Activated CD4-positive, alpha-beta T cell treated with anti-CD3 and anti-CD28 coated beads, Interleukin-2, amount 10 ng/mL, durations not matched to agents 7 days and 5 days (primary cell): ENCODE measurements at regions not wholly inside any gene's neighbourhood (a gene's known extent, or its start where the extent isn't known, plus 50 kb on each side); places are given as distances from the start of the nearest gene placed in this dataset.

ENCODE experiments used
- CTCF ChIA-PET: fragments of 350-600 bp; sonication (Branson Sonifier 250); formaldehyde crosslinking; loops from one replicate; lab custom pipeline; 2021; ENCODE audit warnings: antibody characterized with exemption; lab: Charles Lee
- POLR2A ChIA-PET: fragments of 350-600 bp; sonication (Branson Sonifier 250); formaldehyde crosslinking; loops from one replicate; lab custom pipeline; 2021; ENCODE audit warnings: antibody characterized with exemption; lab: Charles Lee
- DNase-seq: peaks from one replicate; pipeline ENCODE4 v3.0.0-alpha.2; 2020
- H3K27ac Mint-ChIP-seq: one replicate; pipeline ENCODE4 v1.8.0; 2021; ENCODE audit warnings: mild to moderate bottlenecking, moderate library complexity, mixed read lengths
- H3K27me3 Mint-ChIP-seq: one replicate; pipeline ENCODE4 v1.8.0; 2021; ENCODE audit warnings: mixed read lengths
- H3K36me3 Mint-ChIP-seq: one replicate; pipeline ENCODE4 v1.8.0; 2021; ENCODE audit warnings: low read depth, mixed read lengths
- H3K4me1 Mint-ChIP-seq: one replicate; pipeline ENCODE4 v1.8.0; 2021; ENCODE audit warnings: mixed read lengths
- H3K4me3 Mint-ChIP-seq: one replicate; pipeline ENCODE4 v1.8.0; 2021; ENCODE audit warnings: mild to moderate bottlenecking, moderate library complexity, mixed read lengths
- H3K9me3 Mint-ChIP-seq: one replicate; pipeline ENCODE4 v1.8.0; 2021; ENCODE audit warnings: mixed read lengths

DNA sequence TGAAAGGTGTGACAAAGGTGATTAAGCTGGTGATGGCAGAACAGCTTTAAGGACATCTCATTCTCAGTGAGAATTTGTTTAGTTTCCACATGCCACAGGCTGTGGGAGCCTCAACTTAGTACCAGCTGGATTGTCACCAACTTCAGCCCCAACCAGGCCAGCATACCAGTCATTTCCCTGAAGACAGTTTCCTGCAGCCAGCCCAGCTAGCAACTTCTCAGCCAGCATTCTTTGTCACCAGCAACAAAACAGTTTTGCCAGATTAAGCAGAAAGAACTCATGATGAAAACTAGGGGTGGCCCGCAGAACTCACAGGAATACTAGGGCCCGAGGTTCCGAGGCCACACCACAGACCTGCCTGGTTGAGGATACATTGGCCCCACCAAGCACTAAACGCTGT is 68.8 kb upstream of the UNC5B start:
- Mint-ChIP-seq H3K36me3 (no peaks in the 10 kb centered on the region), H3K4me1 (no peaks in the 10 kb centered on the region), H3K27ac (no peak overlapping the region), H3K27me3 (no peaks in the 10 kb centered on the region), H3K9me3 (no peaks in the 10 kb centered on the region), H3K4me3 (no peak overlapping the region)
- DNase-seq, result no peak
- ChIA-PET POLR2A (no interaction called here), CTCF (interaction anchor here (0.7 kb wide), 1 partner anchor 72 kb away, joined by 3 read pairs; no protein-coding TSS in a partner anchor)

DNA sequence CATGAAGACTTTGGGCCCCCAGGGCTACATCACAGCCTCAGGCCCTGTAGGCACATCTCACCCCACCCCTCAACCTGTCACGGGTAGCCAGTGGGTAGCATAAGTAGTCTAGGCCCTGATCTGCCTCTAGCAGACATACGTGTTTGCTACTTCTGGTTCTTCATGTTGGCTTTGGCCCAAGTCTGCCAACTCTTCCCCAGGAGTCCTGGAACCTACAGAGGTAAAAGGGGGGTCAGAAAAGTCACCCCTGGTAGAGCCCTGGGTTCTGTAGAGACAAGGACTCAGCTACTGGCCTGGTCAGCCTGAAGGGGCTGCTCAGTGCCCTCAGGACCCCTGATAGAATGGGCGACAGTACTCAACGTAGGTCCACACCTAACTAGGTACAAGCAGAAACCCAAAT is 67.5 kb upstream of the UNC5B start:
- no peak for DNase-seq
- ChIA-PET CTCF (no interaction called here), POLR2A (no interaction called here)
- H3K4me3 Mint-ChIP-seq, result no peak overlapping the region
- H3K9me3 Mint-ChIP-seq, result no peaks in the 10 kb centered on the region
- H3K27ac Mint-ChIP-seq, result no peak overlapping the region
- H3K27me3 Mint-ChIP-seq, result no peaks in the 10 kb centered on the region
- H3K4me1 Mint-ChIP-seq, result no peaks in the 10 kb centered on the region
- H3K36me3 Mint-ChIP-seq, result no peaks in the 10 kb centered on the region

DNA sequence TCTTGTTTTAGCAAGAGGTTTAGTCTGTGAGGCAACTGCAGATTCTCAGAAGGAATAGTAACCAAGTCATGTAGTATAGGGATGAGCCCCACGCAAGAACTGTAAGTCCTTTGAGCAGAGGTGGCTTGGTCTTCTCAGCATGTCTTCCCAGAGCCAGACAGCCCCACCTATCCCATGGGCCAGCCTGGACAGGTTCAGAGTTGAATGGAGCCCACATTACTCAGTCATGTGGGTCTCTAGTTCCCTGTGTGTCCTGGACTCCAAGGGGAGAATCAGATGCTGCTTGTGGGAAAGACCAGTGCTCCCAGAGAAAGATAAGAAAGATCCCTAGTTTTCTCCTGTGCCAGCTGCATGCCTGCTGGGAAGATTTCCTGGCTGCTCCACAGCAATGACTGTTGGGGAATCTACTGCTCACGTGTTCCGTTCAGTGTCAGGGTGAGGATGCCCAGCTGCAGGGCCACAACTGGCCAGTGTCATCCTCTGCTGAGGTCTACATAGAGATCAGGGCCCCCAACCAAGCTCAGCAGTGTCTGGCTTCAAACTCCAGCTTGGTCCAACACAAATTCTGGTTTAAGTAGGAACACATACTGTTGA is 66.9 kb upstream of the UNC5B start:
- Mint-ChIP-seq H3K4me1 (no peaks in the 10 kb centered on the region), H3K9me3 (no peaks in the 10 kb centered on the region), H3K36me3 (no peaks in the 10 kb centered on the region), H3K4me3 (no peak overlapping the region), H3K27ac (no peak overlapping the region), H3K27me3 (no peaks in the 10 kb centered on the region)
- ChIA-PET POLR2A (no interaction called here), CTCF (no interaction called here)
- no peak for DNase-seq

DNA sequence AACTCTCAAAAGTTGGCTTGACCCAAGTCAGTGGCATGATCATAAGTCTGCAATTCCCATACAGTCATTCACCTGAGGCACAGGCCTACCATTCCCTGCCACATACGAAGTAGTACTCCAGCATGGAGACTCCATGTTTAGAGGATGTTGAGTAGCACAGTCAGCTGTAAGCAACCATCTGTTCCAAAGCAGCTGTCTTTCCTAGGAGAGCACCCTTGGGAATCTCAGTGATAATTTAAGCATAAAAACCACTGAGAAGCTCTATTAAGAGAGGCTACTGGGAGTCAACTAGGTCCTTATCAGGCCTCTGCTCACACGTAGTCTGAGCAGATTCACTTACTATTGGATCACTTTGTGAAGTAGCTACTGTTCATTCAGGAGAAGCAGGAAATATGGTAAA is 61.6 kb upstream of the UNC5B start:
- Mint-ChIP-seq H3K27me3 (no peaks in the 10 kb centered on the region), H3K9me3 (no peaks in the 10 kb centered on the region), H3K4me3 (no peak overlapping the region), H3K27ac (no peak overlapping the region), H3K4me1 (no peaks in the 10 kb centered on the region), H3K36me3 (no peaks in the 10 kb centered on the region)
- POLR2A ChIA-PET, result no interaction called here
- CTCF ChIA-PET, result interaction anchor here (1.7 kb wide), 1 partner anchor 17 kb away, joined by 3 read pairs; no protein-coding TSS in a partner anchor
- no peak for DNase-seq

DNA sequence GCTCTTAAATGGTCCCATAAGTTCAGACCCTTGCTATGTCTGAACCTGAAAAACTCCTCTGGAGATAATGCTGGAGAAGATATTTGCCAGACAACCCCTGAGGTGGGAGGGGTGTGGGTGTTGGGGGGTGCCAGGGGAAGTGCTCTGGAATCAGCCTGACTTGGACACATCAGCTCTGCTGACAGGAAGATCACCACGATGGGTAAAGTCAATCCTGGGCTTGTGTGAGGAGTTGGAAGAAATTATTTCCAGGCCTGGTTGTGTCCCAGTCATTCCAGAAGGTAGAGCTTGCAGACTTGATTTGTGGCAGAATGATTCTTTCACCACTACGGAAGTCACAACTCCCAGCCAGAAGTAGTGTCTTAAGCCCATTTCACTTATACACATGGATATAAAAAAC is 60.3 kb upstream of the UNC5B start:
- H3K27ac Mint-ChIP-seq, result no peak overlapping the region
- no peaks in the 10 kb centered on the region for H3K4me1 Mint-ChIP-seq
- H3K4me3 Mint-ChIP-seq, result no peak overlapping the region
- H3K36me3 Mint-ChIP-seq, result no peaks in the 10 kb centered on the region
- H3K27me3 Mint-ChIP-seq, result no peaks in the 10 kb centered on the region
- no peaks in the 10 kb centered on the region for H3K9me3 Mint-ChIP-seq
- ChIA-PET POLR2A (no interaction called here), CTCF (interaction anchor here (1.2 kb wide), 1 partner anchor 18 kb away, joined by 4 read pairs; no protein-coding TSS in a partner anchor)
- no peak for DNase-seq

DNA sequence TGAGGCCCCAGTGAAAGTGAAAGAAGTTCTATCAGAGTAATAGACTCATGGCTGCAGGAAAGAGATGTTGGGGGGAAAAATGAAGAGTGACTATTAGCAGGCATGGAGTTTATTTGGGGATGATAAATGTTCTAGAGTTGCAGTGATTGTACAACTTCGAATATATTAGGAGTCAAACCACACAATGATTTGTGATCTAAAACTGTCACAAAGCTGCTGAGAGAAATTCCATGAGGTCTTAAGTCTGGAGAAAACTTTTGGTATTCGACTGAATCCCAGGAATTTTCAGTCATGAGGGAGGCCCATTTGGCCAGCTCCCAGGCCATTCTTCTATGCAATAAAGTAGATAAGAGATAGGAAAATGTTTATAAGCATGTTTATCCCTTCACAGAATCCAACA is 55.9 kb upstream of the UNC5B start:
- ChIA-PET POLR2A (no interaction called here), CTCF (no interaction called here)
- DNase-seq, result no peak
- Mint-ChIP-seq H3K9me3 (no peaks in the 10 kb centered on the region), H3K36me3 (no peaks in the 10 kb centered on the region), H3K4me3 (no peak overlapping the region), H3K27me3 (no peaks in the 10 kb centered on the region), H3K4me1 (peaks cover 3% of the 10 kb centered on the region), H3K27ac (no peak overlapping the region)

DNA sequence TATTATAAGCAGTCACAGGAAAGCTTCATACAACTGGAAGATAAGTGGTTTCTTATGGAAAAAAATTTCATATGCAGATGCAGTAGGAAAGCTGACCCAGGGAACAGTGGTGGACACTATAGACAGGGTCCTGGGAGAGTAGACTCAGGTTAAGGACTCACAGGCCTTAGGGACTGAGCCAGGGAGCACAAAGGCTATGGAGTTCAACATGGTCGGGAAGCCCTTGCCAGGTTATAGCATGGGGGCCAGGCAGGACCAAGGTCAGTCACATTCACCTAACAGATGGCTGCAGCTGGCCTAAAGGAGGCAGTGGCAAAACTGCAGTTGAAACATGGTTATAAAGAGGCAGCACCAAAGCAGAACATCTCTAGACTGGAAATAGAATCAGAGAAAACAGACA is 54.9 kb upstream of the UNC5B start:
- CTCF ChIA-PET, result no interaction called here
- no peak for DNase-seq

DNA sequence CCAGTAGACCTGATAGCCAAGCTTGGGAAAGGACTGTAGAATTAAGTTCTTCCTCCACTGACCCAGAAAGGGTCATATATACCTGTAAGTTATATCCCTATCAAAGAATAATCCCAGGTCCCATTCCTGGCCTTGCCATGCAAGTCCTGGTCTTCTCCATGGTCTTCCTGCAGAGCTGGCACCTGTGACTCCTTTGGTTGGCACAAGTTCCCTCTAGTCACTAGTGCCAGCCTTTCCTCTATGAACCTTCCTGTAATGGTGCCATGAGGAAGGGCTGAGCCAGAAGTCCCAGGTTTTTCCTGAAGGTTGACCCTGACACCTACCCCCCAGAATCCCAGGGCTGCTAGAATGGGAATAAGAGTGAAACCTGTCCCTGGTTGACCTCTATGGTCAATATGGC is 54.1 kb upstream of the UNC5B start:
- H3K36me3 Mint-ChIP-seq, result no peaks in the 10 kb centered on the region
- H3K4me1 Mint-ChIP-seq, result peaks cover 3% of the 10 kb centered on the region
- no peaks in the 10 kb centered on the region for H3K9me3 Mint-ChIP-seq
- H3K4me3 Mint-ChIP-seq, result no peak overlapping the region
- CTCF ChIA-PET, result no interaction called here
- no peak overlapping the region for H3K27ac Mint-ChIP-seq
- no peaks in the 10 kb centered on the region for H3K27me3 Mint-ChIP-seq
- DNase-seq, result no peak
- POLR2A ChIA-PET, result no interaction called here

More for the DNA sequence above, 54.9 kb upstream of the UNC5B start:
- Mint-ChIP-seq H3K36me3 (no peaks in the 10 kb centered on the region), H3K4me3 (no peak overlapping the region), H3K9me3 (no peaks in the 10 kb centered on the region), H3K4me1 (peaks cover 3% of the 10 kb centered on the region), H3K27me3 (no peaks in the 10 kb centered on the region), H3K27ac (no peak overlapping the region)
- POLR2A ChIA-PET, result no interaction called here

DNA sequence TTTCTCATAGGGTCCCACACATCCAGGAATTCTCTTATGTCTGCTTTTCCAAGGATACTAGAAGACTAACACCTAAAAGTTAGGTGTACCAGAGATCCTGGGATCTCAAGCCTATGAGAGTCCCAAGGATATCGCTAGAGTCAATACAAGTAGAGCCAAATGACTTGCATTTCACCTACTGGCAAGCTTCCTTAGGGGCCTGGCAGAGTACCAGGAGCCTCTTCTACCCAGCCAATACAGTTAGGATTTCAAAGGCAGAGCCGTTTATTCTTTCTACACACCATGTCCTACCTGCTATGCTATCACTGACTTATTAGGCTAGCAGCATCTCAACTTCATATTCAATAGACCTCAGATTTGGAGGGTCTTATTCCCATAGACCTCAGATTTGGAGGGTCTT is 53.5 kb upstream of the UNC5B start:
- peaks cover 3% of the 10 kb centered on the region for H3K4me1 Mint-ChIP-seq
- no peak overlapping the region for H3K4me3 Mint-ChIP-seq
- ChIA-PET POLR2A (no interaction called here), CTCF (interaction anchor here (1.1 to 1.3 kb wide), 2 partner anchors 17 to 19 kb away, joined by 3 to 4 read pairs; no protein-coding TSS in a partner anchor)
- H3K27me3 Mint-ChIP-seq, result no peaks in the 10 kb centered on the region
- no peaks in the 10 kb centered on the region for H3K9me3 Mint-ChIP-seq
- H3K36me3 Mint-ChIP-seq, result no peaks in the 10 kb centered on the region
- no peak overlapping the region for H3K27ac Mint-ChIP-seq
- DNase-seq, result no peak

DNA sequence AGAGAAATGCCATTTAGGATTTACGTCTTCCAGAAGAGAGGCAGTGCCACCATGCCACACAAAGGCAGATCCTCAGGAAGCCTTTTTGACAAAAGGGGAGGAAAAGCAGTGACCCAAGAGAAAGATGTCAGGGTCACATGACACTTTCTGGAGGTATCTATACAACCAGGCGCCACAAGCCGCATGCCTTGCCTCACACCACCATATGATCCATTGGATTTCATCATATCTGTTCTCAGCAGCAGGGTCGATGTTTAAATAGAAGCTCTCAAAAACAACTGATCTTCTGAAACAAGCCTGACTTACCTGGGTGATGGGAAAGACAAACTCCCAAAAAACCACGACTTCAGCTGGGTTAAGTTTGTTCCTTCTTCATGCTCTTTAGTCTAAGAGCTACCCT is 52.5 kb upstream of the UNC5B start:
- Mint-ChIP-seq H3K27ac (no peak overlapping the region), H3K4me3 (no peak overlapping the region), H3K9me3 (no peaks in the 10 kb centered on the region), H3K4me1 (peaks cover 3% of the 10 kb centered on the region), H3K36me3 (no peaks in the 10 kb centered on the region), H3K27me3 (peaks cover 6% of the 10 kb centered on the region)
- CTCF ChIA-PET, result interaction anchor here (1.1 to 1.3 kb wide), 2 partner anchors 16 to 18 kb away, joined by 3 to 4 read pairs; no protein-coding TSS in a partner anchor
- POLR2A ChIA-PET, result no interaction called here
- DNase-seq, result no peak

DNA sequence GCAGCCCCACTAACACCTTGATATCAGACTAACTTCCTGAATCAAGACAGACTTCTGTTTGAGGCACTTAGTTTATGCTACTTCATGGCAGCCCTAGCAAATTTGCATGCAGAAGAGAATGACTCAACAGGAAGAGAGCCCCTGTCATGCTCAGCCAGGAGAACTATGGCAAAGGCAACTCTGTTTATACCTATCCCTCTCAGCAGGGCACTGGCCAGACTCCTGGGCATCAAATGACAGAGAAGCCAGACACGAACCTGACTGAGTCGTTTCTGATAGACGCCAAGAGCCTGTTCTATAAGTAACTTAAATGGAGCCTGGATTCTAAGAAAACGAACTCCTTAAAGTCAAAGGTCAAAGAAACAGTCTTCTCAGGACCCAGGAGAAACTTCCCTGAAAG is 50.9 kb upstream of the UNC5B start:
- Mint-ChIP-seq H3K9me3 (no peaks in the 10 kb centered on the region), H3K4me3 (no peak overlapping the region), H3K27me3 (peaks cover 14% of the 10 kb centered on the region), H3K27ac (no peak overlapping the region), H3K4me1 (peaks cover 3% of the 10 kb centered on the region), H3K36me3 (no peaks in the 10 kb centered on the region)
- ChIA-PET POLR2A (no interaction called here), CTCF (no interaction called here)
- DNase-seq, result no peak
